IMR-90 (cell line): ENCODE measurements at regions not wholly inside any gene's neighbourhood (a gene's known extent, or its start where the extent isn't known, plus 50 kb on each side); places are given as distances from the start of the nearest gene placed in this dataset.

Experiments
- CTCF ChIP-seq: conservative IDR thresholded peaks from 2 replicates; pipeline ENCODE4 v1.5.1; 2012; ENCODE audit warnings: mild to moderate bottlenecking, low read depth, low read length, improper control_type of control experiment
- ELK1 ChIP-seq: fragments of 150-350 bp; IDR thresholded peaks from 2 replicates; pipeline ENCODE4 v1.6.1; 2016; ENCODE audit warnings: low read depth, mild to moderate bottlenecking, low read length, moderate library complexity, borderline replicate concordance
- FOS ChIP-seq: fragments of 150-350 bp; IDR thresholded peaks from 2 replicates; pipeline ENCODE4 v1.6.1; 2016; ENCODE audit warnings: low read depth, low read length
- POLR2A ChIP-seq: IDR thresholded peaks from 2 replicates; pipeline ENCODE4 v1.6.1; 2012; ENCODE audit warnings: mild to moderate bottlenecking, low read depth, low read length
- RAD21 ChIP-seq: IDR thresholded peaks from 2 replicates; pipeline ENCODE4 v1.6.1; 2012; ENCODE audit warnings: low read length, improper control_type of control experiment
- RFX5 ChIP-seq: IDR thresholded peaks from 2 replicates; pipeline ENCODE4 v1.8.0; 2012; ENCODE audit warnings: low read depth, mild to moderate bottlenecking, low read length, moderate library complexity

- no peak for TF ChIP-seq CTCF
- TF ChIP-seq RFX5, result no peak
- TF ChIP-seq RAD21, result no peak
- TF ChIP-seq ELK1, result no peak
- TF ChIP-seq FOS, result no peak
- TF ChIP-seq POLR2A, result no peak
Measured at GRCh38 chr2:138106606-138107005, 142.3 kb downstream of the HNMT start.
